ENCODE measurements at regions not wholly inside any gene's neighbourhood (a gene's known extent, or its start where the extent isn't known, plus 50 kb on each side); places are given as distances from the start of the nearest gene placed in this dataset.

GRCh38 chr2:207224791-207225482 lies 59.2 kb upstream of the KLF7 start:
- no peak for TF ChIP-seq CTCF (IDR thresholded peaks at IDR 0.05)
- TF ChIP-seq EZH2 (IDR thresholded peaks at IDR 0.05; ENCODE audit: borderline replicate concordance, insufficient read depth, low read depth, low read length, poor library complexity, severe bottlenecking): no peak

Measured in B cell (primary cell).